ENCODE measurements at regions not wholly inside any gene's neighbourhood (a gene's known extent, or its start where the extent isn't known, plus 50 kb on each side); places are given as distances from the start of the nearest gene placed in this dataset.

GRCh38 chr1:172779491-172779890, 120.6 kb downstream of the FASLG start (continued):
- TF ChIP-seq SIN3A (IDR thresholded peaks at IDR 0.05; ENCODE audit: low read depth) (no peak), FOSL1 (IDR thresholded peaks at IDR 0.05; ENCODE audit: low read depth) (no peak), ELF1 (IDR thresholded peaks at IDR 0.05; ENCODE audit: borderline replicate concordance, low read depth) (no peak), POLR2A (IDR thresholded peaks at IDR 0.05; ENCODE audit: borderline replicate concordance, extremely low read depth, insufficient read depth, insufficient read length) (no peak), EZH2phosphoT487 (IDR thresholded peaks at IDR 0.05; ENCODE audit: borderline replicate concordance) (no peak), CEBPB (IDR thresholded peaks at IDR 0.05; ENCODE audit: low read depth) (no peak), SP1 (IDR thresholded peaks at IDR 0.05; ENCODE audit: low read depth) (no peak), RAD21 (IDR thresholded peaks at IDR 0.05; ENCODE audit: low read depth) (no peak), MAX (IDR thresholded peaks at IDR 0.05) (no peak), JUND (IDR thresholded peaks at IDR 0.05) (no peak)

- ChIA-PET CTCF (no interaction called here), POLR2A (no interaction called here), RAD21 (ENCODE audit: low non-redundant PET in 1 of 2, low total read pairs in 2 of 2, uncharacterized antibody in 2 of 2, unreplicated experiment in 2 of 2) (no interaction called here)
- Histone ChIP-seq H3K79me2 (ENCODE audit: insufficient read depth, low read length) (no peaks in the 10 kb centered on the region), H3K36me3 (ENCODE audit: control insufficient read depth in 1 of 2, insufficient read depth in 2 of 2, low read length in 2 of 2) (no peaks in the 10 kb centered on the region), H3K4me2 (ENCODE audit: low read length) (no peak overlapping the region), H3K9me3 (ENCODE audit: control insufficient read depth in 1 of 2, insufficient read depth in 1 of 2, low read depth in 1 of 2, low read length in 2 of 2) (peaks cover 0 to 4% of the 10 kb centered on the region in 2 experiments; a peak in 1 of 4 replicates), H3K9ac (ENCODE audit: low read length) (no peak overlapping the region), H4K20me1 (ENCODE audit: insufficient read depth) (no peaks in the 10 kb centered on the region), H3K9me2 (ENCODE audit: insufficient read depth) (no peaks in the 10 kb centered on the region), H3K4me3 (replicated peaks in 1 of 2; ENCODE audit: low read depth in 1 of 2, low read length in 2 of 2) (no peak overlapping the region), H3K4me1 (ENCODE audit: control insufficient read depth in 1 of 2, insufficient read depth in 2 of 2, low read length in 2 of 2) (no peaks in the 10 kb centered on the region), H3K27me3 (ENCODE audit: insufficient read depth, low read length) (no peaks in the 10 kb centered on the region), H2AFZ (ENCODE audit: low read depth, low read length, poor library complexity, severe bottlenecking) (no peak overlapping the region), H3K27ac (ENCODE audit: low read depth, low read length) (no peak overlapping the region)
- TF ChIP-seq EGR1 (IDR thresholded peaks at IDR 0.05; ENCODE audit: low read depth) (no peak), TCF7L2 (IDR thresholded peaks at IDR 0.05; ENCODE audit: borderline replicate concordance, extremely low read depth, insufficient read depth, insufficient read length) (no peak), SRF (IDR thresholded peaks at IDR 0.05; ENCODE audit: low read depth) (no peak), RAD21 (IDR thresholded peaks at IDR 0.05; ENCODE audit: low read depth) (no peak), POLR2A (IDR thresholded peaks at IDR 0.05; ENCODE audit: borderline replicate concordance, extremely low read depth, insufficient read depth, insufficient read length) (no peak), CEBPB (IDR thresholded peaks at IDR 0.05; ENCODE audit: low read depth) (no peak), REST (IDR thresholded peaks at IDR 0.05; ENCODE audit: low read depth) (no peak), POLR2AphosphoS5 (IDR thresholded peaks at IDR 0.05; ENCODE audit: low read depth, low read length) (no peak), FOSL1 (IDR thresholded peaks at IDR 0.05; ENCODE audit: low read depth) (no peak)
- DNase-seq (ENCODE audit: low read depth, low spot score) (no peak), ATAC-seq (no peak)
- no TSS peak for BruUV-seq (replicated peaks)
- intact Hi-C loops (cut with micrococcal nuclease): no loop called here
Measured at GRCh38 chr1:172781513-172782140, 122.7 kb downstream of the FASLG start.
